Activated CD4-positive, alpha-beta memory T cell treated with anti-CD3 and anti-CD28 coated beads, Interleukin-2, amount 10 ng/mL, durations not matched to agents 7 days and 5 days (primary cell): ENCODE measurements at regions not wholly inside any gene's neighbourhood (a gene's known extent, or its start where the extent isn't known, plus 50 kb on each side); places are given as distances from the start of the nearest gene placed in this dataset.
"Not testable (repeated sequence)": the region's sequence is repeated elsewhere in the genome, so short reads cannot be mapped to it uniquely, and the experiment has no call there.

Experiments used
- CTCF ChIA-PET: fragments of 350-600 bp; sonication (Branson Sonifier 250); formaldehyde crosslinking; loops from one replicate; lab custom pipeline; 2021; ENCODE audit warnings: antibody characterized with exemption, inconsistent platforms; lab: Charles Lee
- POLR2A ChIA-PET: fragments of 350-600 bp; sonication (Branson Sonifier 250); formaldehyde crosslinking; loops from one replicate; lab custom pipeline; 2021; ENCODE audit warnings: antibody characterized with exemption; lab: Charles Lee
- DNase-seq: peaks from one replicate; pipeline ENCODE4 v3.0.0-alpha.2; 2020
- H3K27ac Mint-ChIP-seq: one replicate; pipeline ENCODE4 v1.8.0; 2021; ENCODE audit warnings: mild to moderate bottlenecking, mixed read lengths
- H3K27me3 Mint-ChIP-seq: one replicate; pipeline ENCODE4 v1.8.0; 2021; ENCODE audit warnings: mixed read lengths
- H3K36me3 Mint-ChIP-seq: one replicate; pipeline ENCODE4 v1.8.0; 2021; ENCODE audit warnings: low read depth, mixed read lengths
- H3K4me1 Mint-ChIP-seq: one replicate; pipeline ENCODE4 v1.8.0; 2021; ENCODE audit warnings: mixed read lengths
- H3K4me3 Mint-ChIP-seq: one replicate; pipeline ENCODE4 v1.8.0; 2021; ENCODE audit warnings: mild to moderate bottlenecking, mixed read lengths
- H3K9me3 Mint-ChIP-seq: one replicate; pipeline ENCODE4 v1.8.0; 2021; ENCODE audit warnings: mixed read lengths

GRCh38 chr14:44736326-44736725 is 225.4 kb downstream of the KLHL28 start:
- Mint-ChIP-seq H3K27ac (no peak overlapping the region), H3K4me3 (no peak overlapping the region), H3K27me3 (no peaks in the 10 kb centered on the region), H3K9me3 (no peaks in the 10 kb centered on the region), H3K36me3 (no peaks in the 10 kb centered on the region), H3K4me1 (no peaks in the 10 kb centered on the region)
- CTCF ChIA-PET, result no interaction called here
- no peak for DNase-seq
- POLR2A ChIA-PET, result no interaction called here

- no peak overlapping the region for H3K4me3 Mint-ChIP-seq
- CTCF ChIA-PET, result no interaction called here
- H3K9me3 Mint-ChIP-seq, result no peaks in the 10 kb centered on the region
- no peak overlapping the region for H3K27ac Mint-ChIP-seq
- no peaks in the 10 kb centered on the region for H3K4me1 Mint-ChIP-seq
- H3K27me3 Mint-ChIP-seq, result no peaks in the 10 kb centered on the region
- POLR2A ChIA-PET, result no interaction called here
- H3K36me3 Mint-ChIP-seq, result no peaks in the 10 kb centered on the region
- no peak for DNase-seq
Measured at GRCh38 chr14:44732144-44732543, 225.1 kb upstream of the FSCB start.

GRCh38 chr14:44730860-44731259 is 223.8 kb upstream of the FSCB start:
- ChIA-PET POLR2A (no interaction called here), CTCF (no interaction called here)
- no peaks in the 10 kb centered on the region for H3K4me1 Mint-ChIP-seq
- H3K27me3 Mint-ChIP-seq, result no peaks in the 10 kb centered on the region
- H3K36me3 Mint-ChIP-seq, result no peaks in the 10 kb centered on the region
- no peak overlapping the region for H3K4me3 Mint-ChIP-seq
- no peak for DNase-seq
- no peaks in the 10 kb centered on the region for H3K9me3 Mint-ChIP-seq
- H3K27ac Mint-ChIP-seq, result no peak overlapping the region

- POLR2A ChIA-PET, H3K27ac Mint-ChIP-seq, H3K4me3 Mint-ChIP-seq, H3K4me1 Mint-ChIP-seq, H3K9me3 Mint-ChIP-seq, H3K27me3 Mint-ChIP-seq, DNase-seq, H3K36me3 Mint-ChIP-seq, CTCF ChIA-PET: not testable (repeated sequence)
Measured at GRCh38 chr14:44721395-44721794, 214.3 kb upstream of the FSCB start.

DNA sequence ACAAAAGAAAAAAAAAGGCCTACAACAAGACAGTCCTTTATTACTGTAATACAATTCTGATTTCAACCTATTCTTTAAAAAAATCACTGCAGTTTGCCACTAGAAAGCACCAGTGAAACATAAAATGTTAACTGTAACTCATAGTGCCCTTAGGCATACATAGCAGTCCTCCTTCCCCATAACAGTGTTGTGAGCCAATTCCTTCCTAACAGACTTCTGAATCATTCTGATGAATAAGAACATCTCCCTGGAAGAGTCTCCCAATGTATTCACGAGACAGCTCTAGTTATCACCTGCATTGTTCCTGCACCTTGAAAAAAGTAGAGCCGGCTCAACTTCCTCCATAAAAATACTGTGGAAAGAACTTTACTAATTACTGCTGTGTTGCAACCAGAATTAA is 213.6 kb upstream of the FSCB start:
- Mint-ChIP-seq H3K4me1 (no peaks in the 10 kb centered on the region), H3K36me3 (no peaks in the 10 kb centered on the region), H3K9me3 (peaks cover 8% of the 10 kb centered on the region), H3K27ac (no peak overlapping the region), H3K27me3 (no peaks in the 10 kb centered on the region), H3K4me3 (no peak overlapping the region)
- CTCF ChIA-PET, result no interaction called here
- no peak for DNase-seq
- POLR2A ChIA-PET, result no interaction called here

- H3K9me3 Mint-ChIP-seq, result no peaks in the 10 kb centered on the region
- H3K27ac Mint-ChIP-seq, result no peak overlapping the region
- CTCF ChIA-PET, result no interaction called here
- H3K27me3 Mint-ChIP-seq, result no peaks in the 10 kb centered on the region
- no peaks in the 10 kb centered on the region for H3K36me3 Mint-ChIP-seq
- POLR2A ChIA-PET, result no interaction called here
- no peaks in the 10 kb centered on the region for H3K4me1 Mint-ChIP-seq
- DNase-seq, result no peak
- no peak overlapping the region for H3K4me3 Mint-ChIP-seq
Measured at GRCh38 chr14:44712024-44712815, 205.1 kb upstream of the FSCB start.

- H3K4me3 Mint-ChIP-seq, result no peak overlapping the region
Measured at GRCh38 chr14:44701563-44702263, 194.6 kb upstream of the FSCB start.

GRCh38 chr14:44700694-44701093 is 193.6 kb upstream of the FSCB start:
- H3K9me3 Mint-ChIP-seq, result peaks cover 6% of the 10 kb centered on the region
- H3K4me1 Mint-ChIP-seq, result no peaks in the 10 kb centered on the region
- ChIA-PET POLR2A (no interaction called here), CTCF (no interaction called here)
- H3K27me3 Mint-ChIP-seq, result no peaks in the 10 kb centered on the region
- DNase-seq, result no peak
- no peak overlapping the region for H3K4me3 Mint-ChIP-seq
- H3K27ac Mint-ChIP-seq, result no peak overlapping the region
- no peaks in the 10 kb centered on the region for H3K36me3 Mint-ChIP-seq

More at GRCh38 chr14:44701563-44702263, 194.6 kb upstream of the FSCB start:
- H3K36me3 Mint-ChIP-seq, result no peaks in the 10 kb centered on the region
- ChIA-PET POLR2A (no interaction called here), CTCF (no interaction called here)
- H3K9me3 Mint-ChIP-seq, result peaks cover 6% of the 10 kb centered on the region
- H3K27ac Mint-ChIP-seq, result no peak overlapping the region
- no peaks in the 10 kb centered on the region for H3K4me1 Mint-ChIP-seq
- no peaks in the 10 kb centered on the region for H3K27me3 Mint-ChIP-seq
- no peak for DNase-seq

GRCh38 chr14:44700184-44700583 is 193.1 kb upstream of the FSCB start:
- Mint-ChIP-seq H3K27me3 (no peaks in the 10 kb centered on the region), H3K4me3 (no peak overlapping the region), H3K27ac (no peak overlapping the region), H3K4me1 (no peaks in the 10 kb centered on the region), H3K9me3 (peaks cover 6% of the 10 kb centered on the region), H3K36me3 (no peaks in the 10 kb centered on the region)
- no peak for DNase-seq
- CTCF ChIA-PET, result no interaction called here
- POLR2A ChIA-PET, result no interaction called here

DNA sequence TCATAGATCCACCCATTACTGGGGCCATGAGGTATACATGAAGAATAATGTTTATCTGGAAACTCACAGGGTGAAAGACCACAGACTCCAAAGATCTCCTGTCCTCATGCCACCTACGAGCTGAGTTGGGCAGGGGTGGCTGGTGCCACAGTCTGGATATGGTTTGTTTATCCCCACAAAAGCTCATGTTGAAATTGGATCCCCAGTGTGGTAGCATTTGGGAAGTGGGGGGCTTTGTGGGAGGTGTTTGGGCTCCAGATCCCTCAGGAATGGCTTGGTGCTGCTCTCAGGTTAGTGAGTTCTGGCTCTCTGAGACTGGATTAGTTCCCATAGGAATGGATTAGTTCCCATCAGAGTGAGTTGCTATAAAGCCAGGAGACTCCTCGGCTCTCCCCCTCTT is 192.3 kb upstream of the FSCB start:
- no peaks in the 10 kb centered on the region for H3K36me3 Mint-ChIP-seq
- DNase-seq, result no peak
- no peak overlapping the region for H3K27ac Mint-ChIP-seq
- peaks cover 6% of the 10 kb centered on the region for H3K9me3 Mint-ChIP-seq
- no peaks in the 10 kb centered on the region for H3K27me3 Mint-ChIP-seq
- no peaks in the 10 kb centered on the region for H3K4me1 Mint-ChIP-seq
- POLR2A ChIA-PET, result no interaction called here
- CTCF ChIA-PET, result no interaction called here
- H3K4me3 Mint-ChIP-seq, result no peak overlapping the region

DNA sequence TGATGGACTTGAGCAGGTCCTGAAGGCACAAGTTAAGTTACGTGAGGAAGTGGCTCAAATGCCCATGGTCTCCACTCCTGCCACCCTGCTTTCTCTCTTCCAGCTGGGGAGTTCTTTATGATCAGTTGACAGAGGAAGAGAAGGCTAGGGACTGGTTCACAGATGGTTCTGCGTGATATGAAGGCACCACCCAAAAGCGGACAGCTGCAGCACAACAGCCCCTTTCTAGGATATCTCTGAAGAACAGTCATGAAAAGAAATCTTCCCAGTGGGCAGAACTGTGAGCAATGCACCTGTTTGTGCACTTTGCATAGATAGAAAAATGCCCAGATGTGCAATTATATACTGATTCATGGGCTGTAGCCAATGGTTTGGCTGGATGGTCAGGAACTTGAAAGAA is 162.4 kb upstream of the FSCB start:
- Mint-ChIP-seq H3K36me3 (no peaks in the 10 kb centered on the region), H3K27me3 (no peaks in the 10 kb centered on the region), H3K9me3 (peaks cover 10% of the 10 kb centered on the region), H3K4me3 (no peak overlapping the region), H3K4me1 (no peaks in the 10 kb centered on the region), H3K27ac (no peak overlapping the region)
- CTCF ChIA-PET, result no interaction called here
- POLR2A ChIA-PET, result no interaction called here
- DNase-seq, result no peak

DNA sequence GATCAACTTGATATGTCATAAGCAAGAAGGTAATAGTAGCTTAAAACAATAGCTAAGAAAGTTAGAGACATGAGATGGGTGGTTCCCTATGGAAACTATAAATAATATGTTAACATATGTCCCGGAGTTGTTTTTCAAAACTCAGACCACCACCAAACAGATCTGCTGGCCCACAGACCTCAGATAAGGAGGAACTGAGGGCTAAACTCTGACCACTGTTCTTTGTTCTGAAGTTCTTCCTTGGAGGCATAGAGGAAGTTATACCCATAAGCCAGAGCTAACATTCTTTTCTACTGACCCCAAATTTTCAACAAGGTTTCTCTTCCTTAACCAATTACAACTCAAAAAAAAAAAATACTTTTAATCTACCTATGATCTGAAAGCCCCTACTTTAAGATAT is 156.1 kb upstream of the FSCB start:
- ChIA-PET POLR2A (no interaction called here), CTCF (no interaction called here)
- Mint-ChIP-seq H3K27me3 (no peaks in the 10 kb centered on the region), H3K4me3 (no peak overlapping the region), H3K4me1 (peaks cover 12% of the 10 kb centered on the region), H3K9me3 (no peaks in the 10 kb centered on the region), H3K27ac (no peak overlapping the region), H3K36me3 (no peaks in the 10 kb centered on the region)
- no peak for DNase-seq

DNA sequence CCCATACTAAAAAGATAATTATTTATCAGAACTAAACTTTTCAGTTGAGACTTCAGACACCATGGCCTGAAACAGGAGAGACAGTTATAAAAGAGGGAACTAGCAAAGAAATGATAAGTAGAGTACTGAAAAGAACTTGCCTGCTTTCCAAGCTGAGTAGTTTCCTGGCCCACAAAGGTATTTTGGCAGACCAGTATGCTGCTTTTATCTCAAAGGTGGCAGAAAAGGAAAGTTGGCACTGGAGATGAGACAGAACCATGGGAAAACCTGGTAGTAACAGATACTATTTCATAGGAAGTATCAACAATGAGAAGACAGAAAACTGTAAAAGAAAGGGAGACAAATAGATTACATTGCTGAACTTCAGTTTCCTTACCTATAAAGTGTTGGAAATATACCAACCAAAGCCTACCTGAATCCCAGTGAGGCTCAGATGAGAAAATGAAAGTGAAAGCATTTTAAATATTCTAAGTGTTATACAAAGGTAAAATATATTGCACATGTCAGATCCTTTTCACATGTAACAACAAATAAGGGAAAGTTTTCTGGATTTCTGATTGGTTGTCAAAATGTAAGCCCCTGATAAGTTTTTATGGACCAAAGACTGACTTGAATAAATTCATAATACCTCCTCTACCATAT is 155.3 kb upstream of the FSCB start:
- DNase-seq, result no peak
- H3K27ac Mint-ChIP-seq, result no peak overlapping the region
- peaks cover 12% of the 10 kb centered on the region for H3K4me1 Mint-ChIP-seq
- no peaks in the 10 kb centered on the region for H3K9me3 Mint-ChIP-seq
- POLR2A ChIA-PET, result no interaction called here
- H3K4me3 Mint-ChIP-seq, result peak overlapping the region; percentile 15
- no peaks in the 10 kb centered on the region for H3K27me3 Mint-ChIP-seq
- CTCF ChIA-PET, result no interaction called here
- no peaks in the 10 kb centered on the region for H3K36me3 Mint-ChIP-seq

GRCh38 chr14:44658389-44658696 is 151.3 kb upstream of the FSCB start:
- Mint-ChIP-seq H3K4me1 (peaks cover 9% of the 10 kb centered on the region), H3K27me3 (no peaks in the 10 kb centered on the region), H3K36me3 (no peaks in the 10 kb centered on the region), H3K9me3 (no peaks in the 10 kb centered on the region), H3K27ac (no peak overlapping the region), H3K4me3 (no peak overlapping the region)
- no peak for DNase-seq
- CTCF ChIA-PET, result no interaction called here
- POLR2A ChIA-PET, result no interaction called here
